HepG2 (cell line): ENCODE measurements at regions not wholly inside any gene's neighbourhood (a gene's known extent, or its start where the extent isn't known, plus 50 kb on each side); places are given as distances from the start of the nearest gene placed in this dataset.

ENCODE experiments used
- ATAC-seq: fragments of 200-7000 bp; cut with Tn5 transposase; 3 replicates; pipeline ENCODE4 v1.9.1; 2020; ENCODE audit warnings: mild to moderate bottlenecking, moderate library complexity
- BruUV-seq: library from RNA; stranded (reverse); fragments of 400-500 nt; replicated peaks from 2 replicates; lab custom pipeline; 2021; lab: Mats Ljungman, UMichigan
- CTCF ChIA-PET: fragments of 300-600 bp; formaldehyde crosslinking; extraction: SDS; loops from one replicate; lab custom pipeline; 2021; ENCODE audit warnings: low total read pairs, inconsistent platforms, low intra/inter-chr PET ratio; lab: Yijun Ruan, JAX
- POLR2A ChIA-PET: fragments of 350-600 bp; sonication (Branson Sonifier 250); formaldehyde crosslinking; loops from one replicate; lab custom pipeline; 2020; ENCODE audit warnings: antibody characterized with exemption, inconsistent platforms; lab: Yijun Ruan, JAX
- DNase-seq: peaks from one replicate; pipeline ENCODE4 v3.0.0-alpha.2; 2015; ENCODE audit warnings: low spot score
- FAIRE-seq: peaks from 3 replicates; lab custom pipeline; 2011; peaks lifted over from hg19 to GRCh38; lab: Jason Lieb, UNC
- H2AFZ ChIP-seq: one replicate; pipeline ENCODE4 v1.6.1; 2011; ENCODE audit warnings: low read length, inconsistent platforms
- H3K27ac ChIP-seq: fragments of 300-600 bp; 3 replicates; pipeline ENCODE4 v1.8.0; 2011; ENCODE audit warnings: mixed run types, mild to moderate bottlenecking, mixed read lengths, low read length, inconsistent platforms; ENCODE audit not compliant: insufficient read depth; ENCODE audit errors: extremely low read length
- H3K27me3 ChIP-seq, 2 experiments: fragments of 200-600 bp in 1 of 2; 2 replicates in 1 of 2; 3 replicates in 1 of 2; pipeline versions ENCODE4 v1.6.0 to v1.8.0; 2011; ENCODE audit warnings: low read length in 2 of 2, mild to moderate bottlenecking in 2 of 2, moderate library complexity in 2 of 2, inconsistent platforms in 1 of 2; ENCODE audit not compliant: insufficient read depth in 2 of 2, control insufficient read depth in 1 of 2
- H3K36me3 ChIP-seq, 2 experiments: fragments of 200-600 bp in 1 of 2; replicated peaks in 1 of 2; 2 replicates in 1 of 2; 3 replicates in 1 of 2; pipeline versions ENCODE4 v1.5.1 to v1.8.0; 2011; ENCODE audit warnings: low read length in 2 of 2, inconsistent platforms in 1 of 2; ENCODE audit not compliant: insufficient read depth in 2 of 2, control insufficient read depth in 1 of 2
- H3K4me1 ChIP-seq: 2 replicates; pipeline ENCODE4 v1.5.1; 2012; ENCODE audit warnings: low read length, inconsistent platforms; ENCODE audit not compliant: insufficient read depth
- H3K4me2 ChIP-seq: 2 replicates; pipeline ENCODE4 v1.6.0; 2011; ENCODE audit warnings: low read depth, low read length, inconsistent platforms
- H3K4me3 ChIP-seq, 3 experiments: fragments of 200-600 bp in 1 of 3; sonication (generic), shearing (Covaris generic) in 1 of 3; replicated peaks in 1 of 3; 2 replicates each; pipeline ENCODE4 v1.5.1; 2011 to 2016; ENCODE audit warnings: low read length in 3 of 3, inconsistent platforms in 2 of 3, low read depth in 2 of 3, mild to moderate bottlenecking in 2 of 3, control low read depth in 1 of 3, mixed read lengths in 1 of 3; ENCODE audit not compliant: insufficient read depth in 1 of 3
- H3K79me2 ChIP-seq: one replicate; pipeline ENCODE4 v1.6.1; 2011; ENCODE audit warnings: low read length, inconsistent platforms; ENCODE audit not compliant: insufficient read depth
- H3K9ac ChIP-seq: 2 replicates; pipeline ENCODE4 v1.6.0; 2011; ENCODE audit warnings: mild to moderate bottlenecking, low read depth, low read length, inconsistent platforms; ENCODE audit not compliant: insufficient read depth
- H3K9me3 ChIP-seq: 2 replicates; pipeline ENCODE4 v1.5.1; 2012; ENCODE audit warnings: mild to moderate bottlenecking, low read length
- H4K20me1 ChIP-seq: 2 replicates; pipeline ENCODE4 v1.6.0; 2011; ENCODE audit warnings: inconsistent platforms, mild to moderate bottlenecking, low read length, moderate library complexity; ENCODE audit not compliant: insufficient read depth
- HDAC6 ChIP-seq: fragments of 200-600 bp; sonication (generic); IDR thresholded peaks from 2 replicates; pipeline ENCODE4 v1.7.0; 2017; ENCODE audit warnings: mild to moderate bottlenecking, antibody characterized with exemption, low read length, low read depth
- JUND ChIP-seq: sonication (generic); formaldehyde crosslinking; IDR thresholded peaks from 2 replicates; pipeline ENCODE4 v1.8.0; 2022; ENCODE audit warnings: mild to moderate bottlenecking, missing genetic modification reagents
- KLF13 ChIP-seq: sonication (generic); formaldehyde crosslinking; IDR thresholded peaks from 2 replicates; pipeline ENCODE4 v1.4.0; 2020; ENCODE audit warnings: mild to moderate bottlenecking, missing genetic modification reagents
- NFIB ChIP-seq: sonication (generic); formaldehyde crosslinking; IDR thresholded peaks from 2 replicates; pipeline ENCODE4 v1.9.0; 2021; ENCODE audit warnings: missing genetic modification reagents, mild to moderate bottlenecking, borderline replicate concordance
- ZFP41 ChIP-seq: sonication (generic); formaldehyde crosslinking; IDR thresholded peaks from 2 replicates; pipeline ENCODE4 v1.4.0; 2020; ENCODE audit warnings: mild to moderate bottlenecking, missing genetic modification reagents, borderline replicate concordance
- ZNF253 ChIP-seq: sonication (generic); formaldehyde crosslinking; IDR thresholded peaks from 2 replicates; pipeline ENCODE4 v1.8.0; 2022; ENCODE audit warnings: mild to moderate bottlenecking, missing genetic modification reagents, borderline replicate concordance
- ZNF331 ChIP-seq: sonication (generic); formaldehyde crosslinking; IDR thresholded peaks from 2 replicates; pipeline ENCODE4 v1.4.0; 2020; ENCODE audit warnings: missing genetic modification reagents
- in situ Hi-C: cut with HindIII; loops from 2 replicates; pipeline ENCODE4 v1.10.0; 2017; ENCODE audit warnings: low pct_unique_long_range_greater_than_20kb; ENCODE audit not compliant: extremely low pct_ligation_motif_present
- intact Hi-C: fragments of 100-400 bp; cut with micrococcal nuclease; formaldehyde crosslinking; loops from one replicate; pipeline ENCODE4 v1.10.0; 2022; ENCODE audit not compliant: unreplicated experiment
- TF ChIP-seq, protein P1 (sequence below): sonication (generic); formaldehyde crosslinking; IDR thresholded peaks from 2 replicates; pipeline ENCODE4 v1.4.0; 2020; ENCODE audit warnings: missing genetic modification reagents, low read depth, mild to moderate bottlenecking, borderline replicate concordance
- TF ChIP-seq, protein P2 (sequence below): sonication (generic); formaldehyde crosslinking; IDR thresholded peaks from 2 replicates; pipeline ENCODE4 v1.5.1; 2020; ENCODE audit warnings: mild to moderate bottlenecking, missing genetic modification reagents, borderline replicate concordance
- TF ChIP-seq, protein P3 (sequence below): sonication (generic); formaldehyde crosslinking; IDR thresholded peaks from 2 replicates; pipeline ENCODE4 v1.9.0; 2022; ENCODE audit warnings: low read depth, missing genetic modification reagents
- TF ChIP-seq, protein P4 (sequence below): sonication (generic); formaldehyde crosslinking; IDR thresholded peaks from 2 replicates; pipeline ENCODE4 v1.4.0; 2020; ENCODE audit warnings: missing genetic modification reagents

DNA sequence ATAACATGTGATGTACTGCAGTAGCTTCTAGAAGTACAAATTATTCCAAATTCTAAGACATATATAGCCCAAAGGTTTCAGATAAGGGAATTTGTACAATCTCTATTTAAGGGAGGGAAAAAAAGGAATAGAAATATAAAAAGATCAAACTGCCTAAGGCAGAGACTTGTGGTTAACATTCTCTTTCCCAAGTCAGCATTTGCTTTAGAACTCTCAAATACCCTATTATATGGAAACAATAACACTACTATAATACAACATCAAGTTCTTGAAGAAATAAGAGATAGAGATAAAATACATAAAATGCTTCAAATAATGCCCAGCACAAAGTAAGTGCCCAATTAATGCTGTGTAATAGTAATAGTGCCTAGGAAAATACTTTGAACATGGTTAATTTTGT lies 123.1 kb downstream of the CRPPA start:
- no peaks in the 10 kb centered on the region for H3K79me2 ChIP-seq
- no peaks in the 10 kb centered on the region for H3K36me3 ChIP-seq
- BruUV-seq = no TSS peak
- in situ Hi-C loops = no loop called here
- H4K20me1 ChIP-seq = no peaks in the 10 kb centered on the region
- H3K4me1 ChIP-seq = no peaks in the 10 kb centered on the region
- no peak overlapping the region for H3K4me3 ChIP-seq
- H3K9me3 ChIP-seq = no peaks in the 10 kb centered on the region
- H3K27ac ChIP-seq = no peak overlapping the region
- FAIRE-seq = no peak
- POLR2A ChIA-PET = no interaction called here
- H2AFZ ChIP-seq = no peak overlapping the region
- ATAC-seq = no peak
- intact Hi-C loops = no loop called here
- no peak overlapping the region for H3K9ac ChIP-seq
- H3K4me2 ChIP-seq = no peak overlapping the region
- CTCF ChIA-PET = no interaction called here
- no peaks in the 10 kb centered on the region for H3K27me3 ChIP-seq
- no peak for DNase-seq
- TF ChIP-seq, protein P1, sequence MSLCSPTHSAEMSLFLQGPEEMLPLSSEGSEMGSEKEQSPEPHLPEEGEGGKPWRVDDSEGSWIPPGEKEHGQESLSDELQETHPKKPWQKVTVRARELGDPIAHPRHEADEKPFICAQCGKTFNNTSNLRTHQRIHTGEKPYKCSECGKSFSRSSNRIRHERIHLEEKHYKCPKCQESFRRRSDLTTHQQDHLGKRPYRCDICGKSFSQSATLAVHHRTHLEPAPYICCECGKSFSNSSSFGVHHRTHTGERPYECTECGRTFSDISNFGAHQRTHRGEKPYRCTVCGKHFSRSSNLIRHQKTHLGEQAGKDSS (CRISPR knock-in tag) = no peak
- TF ChIP-seq, protein P2, sequence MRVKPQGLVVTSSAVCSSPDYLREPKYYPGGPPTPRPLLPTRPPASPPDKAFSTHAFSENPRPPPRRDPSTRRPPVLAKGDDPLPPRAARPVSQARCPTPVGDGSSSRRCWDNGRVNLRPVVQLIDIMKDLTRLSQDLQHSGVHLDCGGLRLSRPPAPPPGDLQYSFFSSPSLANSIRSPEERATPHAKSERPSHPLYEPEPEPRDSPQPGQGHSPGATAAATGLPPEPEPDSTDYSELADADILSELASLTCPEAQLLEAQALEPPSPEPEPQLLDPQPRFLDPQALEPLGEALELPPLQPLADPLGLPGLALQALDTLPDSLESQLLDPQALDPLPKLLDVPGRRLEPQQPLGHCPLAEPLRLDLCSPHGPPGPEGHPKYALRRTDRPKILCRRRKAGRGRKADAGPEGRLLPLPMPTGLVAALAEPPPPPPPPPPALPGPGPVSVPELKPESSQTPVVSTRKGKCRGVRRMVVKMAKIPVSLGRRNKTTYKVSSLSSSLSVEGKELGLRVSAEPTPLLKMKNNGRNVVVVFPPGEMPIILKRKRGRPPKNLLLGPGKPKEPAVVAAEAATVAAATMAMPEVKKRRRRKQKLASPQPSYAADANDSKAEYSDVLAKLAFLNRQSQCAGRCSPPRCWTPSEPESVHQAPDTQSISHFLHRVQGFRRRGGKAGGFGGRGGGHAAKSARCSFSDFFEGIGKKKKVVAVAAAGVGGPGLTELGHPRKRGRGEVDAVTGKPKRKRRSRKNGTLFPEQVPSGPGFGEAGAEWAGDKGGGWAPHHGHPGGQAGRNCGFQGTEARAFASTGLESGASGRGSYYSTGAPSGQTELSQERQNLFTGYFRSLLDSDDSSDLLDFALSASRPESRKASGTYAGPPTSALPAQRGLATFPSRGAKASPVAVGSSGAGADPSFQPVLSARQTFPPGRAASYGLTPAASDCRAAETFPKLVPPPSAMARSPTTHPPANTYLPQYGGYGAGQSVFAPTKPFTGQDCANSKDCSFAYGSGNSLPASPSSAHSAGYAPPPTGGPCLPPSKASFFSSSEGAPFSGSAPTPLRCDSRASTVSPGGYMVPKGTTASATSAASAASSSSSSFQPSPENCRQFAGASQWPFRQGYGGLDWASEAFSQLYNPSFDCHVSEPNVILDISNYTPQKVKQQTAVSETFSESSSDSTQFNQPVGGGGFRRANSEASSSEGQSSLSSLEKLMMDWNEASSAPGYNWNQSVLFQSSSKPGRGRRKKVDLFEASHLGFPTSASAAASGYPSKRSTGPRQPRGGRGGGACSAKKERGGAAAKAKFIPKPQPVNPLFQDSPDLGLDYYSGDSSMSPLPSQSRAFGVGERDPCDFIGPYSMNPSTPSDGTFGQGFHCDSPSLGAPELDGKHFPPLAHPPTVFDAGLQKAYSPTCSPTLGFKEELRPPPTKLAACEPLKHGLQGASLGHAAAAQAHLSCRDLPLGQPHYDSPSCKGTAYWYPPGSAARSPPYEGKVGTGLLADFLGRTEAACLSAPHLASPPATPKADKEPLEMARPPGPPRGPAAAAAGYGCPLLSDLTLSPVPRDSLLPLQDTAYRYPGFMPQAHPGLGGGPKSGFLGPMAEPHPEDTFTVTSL (CRISPR knock-in tag) = no peak
- TF ChIP-seq ZNF253 (CRISPR knock-in tag) (no peak), ZFP41 (CRISPR knock-in tag) (no peak), ZNF331 (no peak), NFIB (CRISPR knock-in tag) (no peak), JUND (CRISPR knock-in tag) (no peak), KLF13 (CRISPR knock-in tag) (no peak), HDAC6 (no peak)
- TF ChIP-seq, protein P3, sequence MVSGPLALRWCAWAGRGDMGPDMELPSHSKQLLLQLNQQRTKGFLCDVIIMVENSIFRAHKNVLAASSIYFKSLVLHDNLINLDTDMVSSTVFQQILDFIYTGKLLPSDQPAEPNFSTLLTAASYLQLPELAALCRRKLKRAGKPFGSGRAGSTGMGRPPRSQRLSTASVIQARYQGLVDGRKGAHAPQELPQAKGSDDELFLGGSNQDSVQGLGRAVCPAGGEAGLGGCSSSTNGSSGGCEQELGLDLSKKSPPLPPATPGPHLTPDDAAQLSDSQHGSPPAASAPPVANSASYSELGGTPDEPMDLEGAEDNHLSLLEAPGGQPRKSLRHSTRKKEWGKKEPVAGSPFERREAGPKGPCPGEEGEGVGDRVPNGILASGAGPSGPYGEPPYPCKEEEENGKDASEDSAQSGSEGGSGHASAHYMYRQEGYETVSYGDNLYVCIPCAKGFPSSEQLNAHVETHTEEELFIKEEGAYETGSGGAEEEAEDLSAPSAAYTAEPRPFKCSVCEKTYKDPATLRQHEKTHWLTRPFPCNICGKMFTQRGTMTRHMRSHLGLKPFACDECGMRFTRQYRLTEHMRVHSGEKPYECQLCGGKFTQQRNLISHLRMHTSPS (CRISPR knock-in tag) = no peak
- TF ChIP-seq, protein P4, sequence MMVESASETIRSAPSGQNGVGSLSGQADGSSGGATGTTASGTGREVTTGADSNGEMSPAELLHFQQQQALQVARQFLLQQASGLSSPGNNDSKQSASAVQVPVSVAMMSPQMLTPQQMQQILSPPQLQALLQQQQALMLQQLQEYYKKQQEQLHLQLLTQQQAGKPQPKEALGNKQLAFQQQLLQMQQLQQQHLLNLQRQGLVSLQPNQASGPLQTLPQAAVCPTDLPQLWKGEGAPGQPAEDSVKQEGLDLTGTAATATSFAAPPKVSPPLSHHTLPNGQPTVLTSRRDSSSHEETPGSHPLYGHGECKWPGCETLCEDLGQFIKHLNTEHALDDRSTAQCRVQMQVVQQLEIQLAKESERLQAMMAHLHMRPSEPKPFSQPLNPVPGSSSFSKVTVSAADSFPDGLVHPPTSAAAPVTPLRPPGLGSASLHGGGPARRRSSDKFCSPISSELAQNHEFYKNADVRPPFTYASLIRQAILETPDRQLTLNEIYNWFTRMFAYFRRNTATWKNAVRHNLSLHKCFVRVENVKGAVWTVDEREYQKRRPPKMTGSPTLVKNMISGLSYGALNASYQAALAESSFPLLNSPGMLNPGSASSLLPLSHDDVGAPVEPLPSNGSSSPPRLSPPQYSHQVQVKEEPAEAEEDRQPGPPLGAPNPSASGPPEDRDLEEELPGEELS (CRISPR knock-in tag) = no peak
